Smooth muscle cell (in vitro differentiated cells): ENCODE measurements at regions not wholly inside any gene's neighbourhood (a gene's known extent, or its start where the extent isn't known, plus 50 kb on each side); places are given as distances from the start of the nearest gene placed in this dataset.

Experiments
- DNase-seq: peaks from one replicate; lab custom pipeline; 2025; ENCODE audit not compliant: unreplicated experiment; lab: John Stamatoyannopoulos, UW
- H2AFZ ChIP-seq: fragments of 200-600 bp; sonication (generic); 2 replicates; pipeline ENCODE4 v1.6.0; 2016; ENCODE audit warnings: antibody characterized with exemption, low read depth, mild to moderate bottlenecking
- H3F3A ChIP-seq: fragments of 200-600 bp; sonication (generic); 2 replicates; pipeline ENCODE4 v1.6.0; 2017; ENCODE audit warnings: antibody characterized with exemption, low read depth
- H3K27ac ChIP-seq: fragments of 200-600 bp; sonication (generic); 2 replicates; pipeline ENCODE4 v1.5.1; 2016; ENCODE audit warnings: low read depth, mild to moderate bottlenecking
- H3K27me3 ChIP-seq: fragments of 200-600 bp; sonication (generic); 2 replicates; pipeline ENCODE4 v1.6.1; 2016; ENCODE audit warnings: low read depth, mild to moderate bottlenecking
- H3K36me3 ChIP-seq: fragments of 200-600 bp; sonication (generic); 2 replicates; pipeline ENCODE4 v1.5.1; 2016; ENCODE audit warnings: low read depth
- H3K4me1 ChIP-seq: fragments of 200-600 bp; sonication (generic); 2 replicates; pipeline ENCODE4 v1.5.1; 2016; ENCODE audit warnings: low read depth
- H3K4me2 ChIP-seq: fragments of 200-600 bp; sonication (generic); 2 replicates; pipeline ENCODE4 v1.6.0; 2016; ENCODE audit warnings: mild to moderate bottlenecking
- H3K4me3 ChIP-seq: fragments of 200-600 bp; sonication (generic); 2 replicates; pipeline ENCODE4 v1.5.1; 2016; ENCODE audit warnings: mild to moderate bottlenecking
- H3K79me2 ChIP-seq: fragments of 200-600 bp; sonication (generic); 2 replicates; pipeline ENCODE4 v1.6.0; 2016; ENCODE audit warnings: low read depth, mild to moderate bottlenecking
- H3K9ac ChIP-seq: fragments of 200-600 bp; sonication (generic); 2 replicates; pipeline ENCODE4 v1.6.0; 2016; ENCODE audit warnings: low read depth
- H3K9me3 ChIP-seq: fragments of 200-600 bp; sonication (generic); replicated peaks from 2 replicates; pipeline ENCODE4 v1.5.1; 2016; ENCODE audit warnings: low read depth
- H4K20me1 ChIP-seq: fragments of 200-600 bp; sonication (generic); 2 replicates; pipeline ENCODE4 v1.6.0; 2016; ENCODE audit warnings: low read depth
- CTCF ChIP-seq: fragments of 200-600 bp; sonication (generic); IDR thresholded peaks from 2 replicates; pipeline ENCODE4 v1.5.1; 2017; ENCODE audit warnings: borderline replicate concordance, mild to moderate bottlenecking, antibody characterized with exemption; ENCODE audit not compliant: insufficient read depth, poor library complexity, severe bottlenecking
- WGBS: methylation state at CpG from one replicate; pipeline ENCODE4 v1.1.7; 2016; ENCODE audit warnings: low lambda C conversion rate; 5-methylcytosine and 5-hydroxymethylcytosine counted together

GRCh38 chr3:176663837-176664831 is 533.1 kb downstream of the TBL1XR1 start:
- H3K9ac ChIP-seq, result no peak overlapping the region
- H4K20me1 ChIP-seq, result no peaks in the 10 kb centered on the region
- no peaks in the 10 kb centered on the region for H3F3A ChIP-seq
- H3K27me3 ChIP-seq, result no peaks in the 10 kb centered on the region
- no peak for DNase-seq
- H3K9me3 ChIP-seq, result no peaks in the 10 kb centered on the region
- H2AFZ ChIP-seq, result peak overlapping the region; percentile 6
- TF ChIP-seq CTCF, result peak; percentile 47
- H3K4me2 ChIP-seq, result peak overlapping the region; percentile 32
- WGBS, result 51% methylated on average over 8 of the region's 8 CpGs
- no peaks in the 10 kb centered on the region for H3K36me3 ChIP-seq
- no peaks in the 10 kb centered on the region for H3K79me2 ChIP-seq
- peaks cover 10% of the 10 kb centered on the region for H3K4me1 ChIP-seq
- no peak overlapping the region for H3K27ac ChIP-seq
- no peak overlapping the region for H3K4me3 ChIP-seq

GRCh38 chr3:176663387-176663786 is 533.9 kb downstream of the TBL1XR1 start:
- H2AFZ ChIP-seq, result no peak overlapping the region
- peaks cover 10% of the 10 kb centered on the region for H3K4me1 ChIP-seq
- H3K4me3 ChIP-seq, result no peak overlapping the region
- H4K20me1 ChIP-seq, result no peaks in the 10 kb centered on the region
- no peaks in the 10 kb centered on the region for H3K79me2 ChIP-seq
- no peak overlapping the region for H3K9ac ChIP-seq
- no peaks in the 10 kb centered on the region for H3F3A ChIP-seq
- H3K9me3 ChIP-seq, result no peaks in the 10 kb centered on the region
- H3K27me3 ChIP-seq, result no peaks in the 10 kb centered on the region
- H3K36me3 ChIP-seq, result no peaks in the 10 kb centered on the region
- no peak for DNase-seq
- H3K27ac ChIP-seq, result no peak overlapping the region
- WGBS, result 67% methylated on average over 1 of the region's 1 CpG
- no peak for TF ChIP-seq CTCF
- H3K4me2 ChIP-seq, result peak overlapping the region; percentile 32

- Histone ChIP-seq H2AFZ (peak overlapping the region; percentile 17), H3K27ac (no peak overlapping the region), H3K79me2 (no peaks in the 10 kb centered on the region), H3K27me3 (no peaks in the 10 kb centered on the region), H3K4me2 (no peak overlapping the region), H3F3A (no peaks in the 10 kb centered on the region), H3K36me3 (no peaks in the 10 kb centered on the region), H4K20me1 (no peaks in the 10 kb centered on the region), H3K4me3 (no peak overlapping the region), H3K4me1 (peaks cover 10% of the 10 kb centered on the region), H3K9me3 (no peaks in the 10 kb centered on the region), H3K9ac (no peak overlapping the region)
- TF ChIP-seq CTCF, result no peak
- DNase-seq, result no peak
- WGBS, result 94% methylated on average over 2 of the region's 2 CpGs
Observed at GRCh38 chr3:176661432-176661964, 535.8 kb downstream of the TBL1XR1 start.
